ENCODE measurements at regions not wholly inside any gene's neighbourhood (a gene's known extent, or its start where the extent isn't known, plus 50 kb on each side); places are given as distances from the start of the nearest gene placed in this dataset.
"Not testable (repeated sequence)": the region's sequence is repeated elsewhere in the genome, so short reads cannot be mapped to it uniquely, and the experiment has no call there.

- DNase-seq (ENCODE audit: low spot score) = no peak
Measured at GRCh38 chr4:31016322-31017061, 296.3 kb downstream of the PCDH7 start.

GRCh38 chr4:31020363-31020762 is 300.2 kb downstream of the PCDH7 start:
- DNase-seq (ENCODE audit: low spot score) = no peak

GRCh38 chr4:31021008-31021407 is 300.8 kb downstream of the PCDH7 start:
- no peak for DNase-seq (ENCODE audit: low spot score)

- no peak for DNase-seq (ENCODE audit: low spot score)
Measured at GRCh38 chr4:31022702-31023101, 302.5 kb downstream of the PCDH7 start.

GRCh38 chr4:31023109-31023508 is 302.9 kb downstream of the PCDH7 start:
- DNase-seq (ENCODE audit: low spot score) = no peak

- DNase-seq (ENCODE audit: low spot score) = no peak
Measured at GRCh38 chr4:31023742-31024141, 303.6 kb downstream of the PCDH7 start.

GRCh38 chr4:31024781-31025180 is 304.6 kb downstream of the PCDH7 start:
- not testable (repeated sequence) for DNase-seq (ENCODE audit: low spot score)

GRCh38 chr4:31026256-31026655 is 306.1 kb downstream of the PCDH7 start:
- no peak for DNase-seq (ENCODE audit: low spot score)

- no peak for DNase-seq (ENCODE audit: low spot score)
Measured at GRCh38 chr4:31034550-31034949, 314.4 kb downstream of the PCDH7 start.

- no peak for DNase-seq (ENCODE audit: low spot score)
Measured at GRCh38 chr4:31035761-31036160, 315.6 kb downstream of the PCDH7 start.

GRCh38 chr4:31037703-31038102 is 317.5 kb downstream of the PCDH7 start:
- no peak for DNase-seq (ENCODE audit: low spot score)

GRCh38 chr4:31039382-31039781 is 319.2 kb downstream of the PCDH7 start:
- DNase-seq (ENCODE audit: low spot score) = no peak

GRCh38 chr4:31040106-31040505 is 319.9 kb downstream of the PCDH7 start:
- no peak for DNase-seq (ENCODE audit: low spot score)

- DNase-seq (ENCODE audit: low spot score) = no peak
Measured at GRCh38 chr4:31041385-31041784, 321.2 kb downstream of the PCDH7 start.

- no peak for DNase-seq (ENCODE audit: low spot score)
Measured at GRCh38 chr4:31041853-31042252, 321.7 kb downstream of the PCDH7 start.

- DNase-seq (ENCODE audit: low spot score) = no peak
Measured at GRCh38 chr4:31043382-31044062, 323.4 kb downstream of the PCDH7 start.

- no peak for DNase-seq (ENCODE audit: low spot score)
Measured at GRCh38 chr4:31045151-31045550, 325.0 kb downstream of the PCDH7 start.

- DNase-seq (ENCODE audit: low spot score) = no peak
Measured at GRCh38 chr4:31045724-31046318, 325.7 kb downstream of the PCDH7 start.

GRCh38 chr4:31051151-31051550 is 331.0 kb downstream of the PCDH7 start:
- no peak for DNase-seq (ENCODE audit: low spot score)

GRCh38 chr4:31051565-31051964 is 331.4 kb downstream of the PCDH7 start:
- no peak for DNase-seq (ENCODE audit: low spot score)

- no peak for DNase-seq (ENCODE audit: low spot score)
Measured at GRCh38 chr4:31052519-31052918, 332.4 kb downstream of the PCDH7 start.

- DNase-seq (ENCODE audit: low spot score) = no peak
Measured at GRCh38 chr4:31053451-31053850, 333.3 kb downstream of the PCDH7 start.

GRCh38 chr4:31054295-31054694 is 334.1 kb downstream of the PCDH7 start:
- DNase-seq (ENCODE audit: low spot score) = no peak
